IMR-90 (cell line): ENCODE measurements at regions not wholly inside any gene's neighbourhood (a gene's known extent, or its start where the extent isn't known, plus 50 kb on each side); places are given as distances from the start of the nearest gene placed in this dataset.

Experiments used
- ATAC-seq: fragments of 200-7000 bp; cut with Tn5 transposase; 2 replicates; pipeline ENCODE4 v1.9.1; 2020; ENCODE audit warnings: low read depth, mild to moderate bottlenecking, moderate library complexity
- BruUV-seq: library from RNA; stranded (reverse); fragments of 400-500 nt; replicated peaks from 2 replicates; lab custom pipeline; 2021; lab: Mats Ljungman, UMichigan
- CTCF ChIA-PET: fragments of 300-600 bp; formaldehyde crosslinking; extraction: SDS; loops from one replicate; lab custom pipeline; 2021; ENCODE audit warnings: antibody characterized with exemption; lab: Yijun Ruan, JAX
- POLR2A ChIA-PET: fragments of 300-600 bp; sonication (Branson Sonifier 250); formaldehyde crosslinking; loops from one replicate; lab custom pipeline; 2022; ENCODE audit warnings: antibody characterized with exemption; ENCODE audit not compliant: unreplicated experiment; lab: Charles Lee
- DNase-seq: peaks from one replicate; pipeline ENCODE4 v3.0.0; 2013
- H2AFZ ChIP-seq: replicated peaks from 2 replicates; pipeline ENCODE3; 2013; ENCODE audit warnings: low read length, mild to moderate bottlenecking; ENCODE audit not compliant: poor library complexity
- H2AK5ac ChIP-seq: 2 replicates; pipeline ENCODE4 v1.6.1; 2013; ENCODE audit warnings: low read depth, low read length, inconsistent platforms
- H2AK9ac ChIP-seq: replicated peaks from 2 replicates; pipeline ENCODE3; 2013; ENCODE audit warnings: mild to moderate bottlenecking, low read depth, low read length, moderate library complexity; ENCODE audit not compliant: poor library complexity
- H2BK120ac ChIP-seq: 2 replicates; pipeline ENCODE4 v1.6.1; 2013; ENCODE audit warnings: low read depth, low read length, inconsistent platforms
- H2BK15ac ChIP-seq: 3 replicates; pipeline ENCODE4 v1.6.1; 2013; ENCODE audit warnings: low read depth, low read length, inconsistent platforms
- H2BK20ac ChIP-seq: 2 replicates; pipeline ENCODE4 v1.6.1; 2013; ENCODE audit warnings: low read depth, mild to moderate bottlenecking, inconsistent platforms, low read length, moderate library complexity
- H2BK5ac ChIP-seq: 2 replicates; pipeline ENCODE4 v1.6.1; 2013; ENCODE audit warnings: mild to moderate bottlenecking, low read depth, low read length, inconsistent platforms; ENCODE audit not compliant: poor library complexity, severe bottlenecking
- H3K14ac ChIP-seq: replicated peaks from 2 replicates; pipeline ENCODE4 v1.6.1; 2013; ENCODE audit warnings: low read depth, low read length, inconsistent platforms
- H3K18ac ChIP-seq: 2 replicates; pipeline ENCODE4 v1.6.1; 2013; ENCODE audit warnings: low read depth, low read length, control low read depth
- H3K23ac ChIP-seq: 2 replicates; pipeline ENCODE4 v1.6.1; 2013; ENCODE audit warnings: low read depth, low read length, inconsistent platforms
- H3K27ac ChIP-seq: 2 replicates; pipeline ENCODE4 v1.5.1; 2013; ENCODE audit warnings: mild to moderate bottlenecking, control low read depth, low read length; ENCODE audit not compliant: insufficient read depth
- H3K27me3 ChIP-seq: 2 replicates; pipeline ENCODE4 v1.6.1; 2013; ENCODE audit warnings: low read length; ENCODE audit not compliant: control insufficient read depth, insufficient read depth
- H3K36me3 ChIP-seq: 2 replicates; pipeline ENCODE4 v1.6.1; 2013; ENCODE audit warnings: low read length, mixed read lengths; ENCODE audit not compliant: control insufficient read depth, insufficient read depth
- H3K4ac ChIP-seq: 2 replicates; pipeline ENCODE4 v1.6.1; 2013; ENCODE audit warnings: low read depth, low read length, inconsistent platforms
- H3K4me1 ChIP-seq: 2 replicates; pipeline ENCODE4 v1.6.1; 2013; ENCODE audit warnings: low read length, mixed read lengths; ENCODE audit not compliant: control insufficient read depth, insufficient read depth
- H3K4me2 ChIP-seq: 2 replicates; pipeline ENCODE4 v1.6.1; 2013; ENCODE audit warnings: low read depth, mild to moderate bottlenecking, control low read depth, low read length, moderate library complexity
- H3K4me3 ChIP-seq: 2 replicates; pipeline ENCODE4 v1.5.1; 2013; ENCODE audit warnings: low read depth, mild to moderate bottlenecking, control low read depth, low read length, moderate library complexity; ENCODE audit not compliant: insufficient read depth
- H3K56ac ChIP-seq: 2 replicates; pipeline ENCODE4 v1.6.1; 2013; ENCODE audit warnings: low read length, inconsistent platforms; ENCODE audit not compliant: insufficient read depth; ENCODE audit errors: extremely low read depth
- H3K79me1 ChIP-seq, 2 experiments: 2 replicates each; pipeline ENCODE4 v1.6.1; 2013; ENCODE audit warnings: low read length in 2 of 2, inconsistent platforms in 1 of 2, low read depth in 1 of 2
- H3K9ac ChIP-seq: 2 replicates; pipeline ENCODE4 v1.6.1; 2013; ENCODE audit warnings: low read depth, low read length, control low read depth
- H3K9me1 ChIP-seq: 2 replicates; pipeline ENCODE4 v1.6.1; 2013; ENCODE audit warnings: low read length, inconsistent platforms; ENCODE audit not compliant: insufficient read depth
- H3K9me3 ChIP-seq: 2 replicates; pipeline ENCODE4 v1.6.1; 2013; ENCODE audit warnings: low read length; ENCODE audit not compliant: control insufficient read depth, insufficient read depth
- H4K20me1 ChIP-seq: 2 replicates; pipeline ENCODE4 v1.6.1; 2013; ENCODE audit warnings: low read length, inconsistent platforms; ENCODE audit not compliant: insufficient read depth
- H4K5ac ChIP-seq: 2 replicates; pipeline ENCODE4 v1.6.1; 2013; ENCODE audit warnings: mild to moderate bottlenecking, low read depth, low read length, control low read depth
- H4K8ac ChIP-seq, 2 experiments: 2 replicates each; pipeline ENCODE4 v1.6.1; 2013; ENCODE audit warnings: low read depth in 2 of 2, low read length in 2 of 2, control low read depth in 1 of 2, inconsistent platforms in 1 of 2
- H4K91ac ChIP-seq: 2 replicates; pipeline ENCODE4 v1.6.1; 2013; ENCODE audit warnings: low read depth, low read length, inconsistent platforms; ENCODE audit not compliant: insufficient read depth
- BHLHE40 ChIP-seq: fragments of 150-350 bp; IDR thresholded peaks from 2 replicates; pipeline ENCODE4 v1.6.1; 2016; ENCODE audit warnings: mild to moderate bottlenecking, low read depth, low read length
- CEBPB ChIP-seq: IDR thresholded peaks from 2 replicates; pipeline ENCODE4 v1.6.1; 2012; ENCODE audit warnings: low read depth, low read length, improper control_type of control experiment
- CTCF ChIP-seq: conservative IDR thresholded peaks from 2 replicates; pipeline ENCODE4 v1.5.1; 2012; ENCODE audit warnings: mild to moderate bottlenecking, low read depth, low read length, improper control_type of control experiment
- ELK1 ChIP-seq: fragments of 150-350 bp; IDR thresholded peaks from 2 replicates; pipeline ENCODE4 v1.6.1; 2016; ENCODE audit warnings: low read depth, mild to moderate bottlenecking, low read length, moderate library complexity, borderline replicate concordance
- FOS ChIP-seq: fragments of 150-350 bp; IDR thresholded peaks from 2 replicates; pipeline ENCODE4 v1.6.1; 2016; ENCODE audit warnings: low read depth, low read length
- MAFK ChIP-seq: IDR thresholded peaks from 2 replicates; pipeline ENCODE4 v1.6.1; 2012; ENCODE audit warnings: low read depth, low read length, improper control_type of control experiment
- MAZ ChIP-seq: IDR thresholded peaks from 2 replicates; pipeline ENCODE4 v1.6.1; 2012; ENCODE audit warnings: low read depth, mild to moderate bottlenecking, low read length, improper control_type of control experiment, moderate library complexity, borderline replicate concordance
- MXI1 ChIP-seq: IDR thresholded peaks from 2 replicates; pipeline ENCODE4 v1.6.1; 2012; ENCODE audit warnings: low read depth, mild to moderate bottlenecking, low read length, moderate library complexity, borderline replicate concordance
- NFE2L2 ChIP-seq: fragments of 150-350 bp; IDR thresholded peaks from 2 replicates; pipeline ENCODE4 v1.6.1; 2016; ENCODE audit warnings: low read depth, mild to moderate bottlenecking, low read length
- POLR2A ChIP-seq: IDR thresholded peaks from 2 replicates; pipeline ENCODE4 v1.6.1; 2012; ENCODE audit warnings: mild to moderate bottlenecking, low read depth, low read length
- RAD21 ChIP-seq: IDR thresholded peaks from 2 replicates; pipeline ENCODE4 v1.6.1; 2012; ENCODE audit warnings: low read length, improper control_type of control experiment
- RCOR1 ChIP-seq: IDR thresholded peaks from 2 replicates; pipeline ENCODE4 v1.6.1; 2012; ENCODE audit warnings: mild to moderate bottlenecking, low read length, improper control_type of control experiment; ENCODE audit not compliant: insufficient replicate concordance
- RFX5 ChIP-seq: IDR thresholded peaks from 2 replicates; pipeline ENCODE4 v1.8.0; 2012; ENCODE audit warnings: low read depth, mild to moderate bottlenecking, low read length, moderate library complexity
- SMC3 ChIP-seq: fragments of 150-350 bp; IDR thresholded peaks from 2 replicates; pipeline ENCODE4 v1.6.1; 2016; ENCODE audit warnings: low read depth, mild to moderate bottlenecking, antibody characterized with exemption, low read length, moderate library complexity
- USF2 ChIP-seq: fragments of 150-350 bp; IDR thresholded peaks from 2 replicates; pipeline ENCODE4 v1.6.1; 2017; ENCODE audit warnings: mild to moderate bottlenecking, antibody characterized with exemption, low read length, low read depth
- dilution Hi-C: fragments of 300-500 bp; cut with HindIII; formaldehyde crosslinking; loops from one replicate; pipeline ENCODE4 v1.14.3; 2018; ENCODE audit warnings: low sequenced_read_pairs; ENCODE audit not compliant: unreplicated experiment
- in situ Hi-C: fragments of 300-500 bp; cut with MboI; formaldehyde crosslinking; loops from 3 replicates; pipeline ENCODE4 v1.14.3; 2019; ENCODE audit warnings: low sequenced_read_pairs, inconsistent platforms, mixed read lengths
- intact Hi-C: fragments of 100-400 bp; cut with micrococcal nuclease; formaldehyde crosslinking; loops from 2 replicates; pipeline ENCODE4 v1.10.0; 2022

- no peak overlapping the region for H4K8ac ChIP-seq
- no peak overlapping the region for H3K4me3 ChIP-seq
- H3K4me1 ChIP-seq: no peaks in the 10 kb centered on the region; the same call in 1 of the 2 replicates
- no peaks in the 10 kb centered on the region for H3K79me1 ChIP-seq
- peak; percentile 19 for DNase-seq
- ChIA-PET CTCF (no interaction called here), POLR2A (no interaction called here)
- no peaks in the 10 kb centered on the region for H3K9me1 ChIP-seq
- no peaks in the 10 kb centered on the region for H3K27me3 ChIP-seq
- dilution Hi-C loops (no loop called here), intact Hi-C loops (no loop called here), in situ Hi-C loops (no loop called here)
- no peak overlapping the region for H3K9ac ChIP-seq
- H3K56ac ChIP-seq: no peak overlapping the region
- no peak for TF ChIP-seq NFE2L2
- no peak for TF ChIP-seq RFX5
- no peak for TF ChIP-seq MXI1
- TF ChIP-seq SMC3: no peak
- no peak for TF ChIP-seq CTCF
- TF ChIP-seq MAZ: no peak
- no peak for TF ChIP-seq FOS
- no peak for TF ChIP-seq RAD21
- no peak for TF ChIP-seq USF2
- TF ChIP-seq CEBPB: no peak
- TF ChIP-seq BHLHE40: no peak
- TF ChIP-seq POLR2A: no peak
- TF ChIP-seq ELK1: no peak
- TF ChIP-seq MAFK: no peak
- TF ChIP-seq RCOR1: no peak
- H2AK9ac ChIP-seq: no peak overlapping the region
- no peak overlapping the region for H3K4ac ChIP-seq
- no peak overlapping the region for H2BK120ac ChIP-seq
- BruUV-seq: no TSS peak
- no peak overlapping the region for H3K18ac ChIP-seq
- H3K36me3 ChIP-seq: no peaks in the 10 kb centered on the region
- H3K14ac ChIP-seq: 0 out of 2 replicates have a peak overlapping the region, but pooled peaks have one; percentile 14
- ATAC-seq: no peak
- H4K20me1 ChIP-seq: no peaks in the 10 kb centered on the region
- no peak overlapping the region for H2BK20ac ChIP-seq
- no peaks in the 10 kb centered on the region for H3K9me3 ChIP-seq
- peak overlapping the region; percentile 4 for H2AFZ ChIP-seq
- no peak overlapping the region for H2BK5ac ChIP-seq
- H2AK5ac ChIP-seq: no peak overlapping the region
- no peak overlapping the region for H3K27ac ChIP-seq
- H4K5ac ChIP-seq: no peak overlapping the region
- H3K4me2 ChIP-seq: no peak overlapping the region
- no peak overlapping the region for H3K23ac ChIP-seq
- no peak overlapping the region for H2BK15ac ChIP-seq
- H4K91ac ChIP-seq: no peak overlapping the region
Measured at GRCh38 chr2:220334210-220334609, 706.8 kb downstream of the SLC4A3 start.
